OCI-LY3 (cell line): ENCODE measurements at regions not wholly inside any gene's neighbourhood (a gene's known extent, or its start where the extent isn't known, plus 50 kb on each side); places are given as distances from the start of the nearest gene placed in this dataset.
"Not testable (repeated sequence)": the region's sequence is repeated elsewhere in the genome, so short reads cannot be mapped to it uniquely, and the experiment has no call there.

ENCODE experiments used
- H2AFZ ChIP-seq: fragments of 200-600, 300-600 bp; shearing (Covaris generic); 2 replicates; pipeline ENCODE4 v1.6.0; 2014; ENCODE audit warnings: antibody characterized with exemption, low read depth, low read length
- H3K27ac ChIP-seq: fragments of 200-600, 300-600 bp; sonication (generic); 2 replicates; pipeline ENCODE4 v1.5.1; 2014; ENCODE audit warnings: mild to moderate bottlenecking, low read length, moderate library complexity, mixed read lengths
- H3K27me3 ChIP-seq: fragments of 200-600, 300-600 bp; sonication (generic); 2 replicates; pipeline ENCODE4 v1.6.1; 2014; ENCODE audit warnings: low read depth, low read length, mixed read lengths
- H3K36me3 ChIP-seq: fragments of 200-600, 300-600 bp; sonication (generic); replicated peaks from 2 replicates; pipeline ENCODE3; 2014; ENCODE audit warnings: low read depth, low read length, mixed read lengths
- H3K4me1 ChIP-seq: fragments of 300-600, 200-600 bp; sonication (generic); 2 replicates; pipeline ENCODE4 v1.6.1; 2014; ENCODE audit warnings: low read length, mixed read lengths
- H3K4me2 ChIP-seq: fragments of 200-600, 300-600 bp; sonication (generic); 2 replicates; pipeline ENCODE4 v1.6.1; 2014; ENCODE audit warnings: low read length, mixed read lengths
- H3K4me3 ChIP-seq: fragments of 300-600, 200-600 bp; sonication (generic); 2 replicates; pipeline ENCODE4 v1.5.1; 2014; ENCODE audit warnings: antibody characterized with exemption, mild to moderate bottlenecking, low read length, moderate library complexity
- H3K79me2 ChIP-seq: fragments of 300-600, 200-600 bp; shearing (Covaris generic); 2 replicates; pipeline ENCODE4 v1.6.1; 2014; ENCODE audit warnings: mild to moderate bottlenecking, low read length, mixed read lengths
- H3K9ac ChIP-seq: fragments of 300-600, 200-600 bp; shearing (Covaris generic); 2 replicates; pipeline ENCODE4 v1.6.0; 2014; ENCODE audit warnings: mild to moderate bottlenecking, low read length, moderate library complexity
- H3K9me3 ChIP-seq: fragments of 200-600, 300-600 bp; shearing (Covaris generic); 2 replicates; pipeline ENCODE4 v1.6.1; 2014; ENCODE audit warnings: low read length, mixed read lengths; ENCODE audit not compliant: insufficient read depth
- H4K20me1 ChIP-seq: fragments of 200-600, 300-600 bp; sonication (generic); 2 replicates; pipeline ENCODE4 v1.6.1; 2016; ENCODE audit warnings: low read length, mixed read lengths; ENCODE audit not compliant: insufficient read depth
- CTCF ChIP-seq: fragments of 200-600, 300-600 bp; sonication (generic); IDR thresholded peaks from 2 replicates; pipeline ENCODE4 v1.5.1; 2014; ENCODE audit warnings: antibody characterized with exemption, low read length, low read depth
- EZH2phosphoT487 ChIP-seq: fragments of 200-600 bp; shearing (Covaris generic); IDR thresholded peaks from 2 replicates; pipeline ENCODE4 v1.6.1; 2018; ENCODE audit warnings: antibody characterized with exemption, mixed run types, low read depth

- not testable (repeated sequence) for H2AFZ ChIP-seq, H3K9ac ChIP-seq, H3K27me3 ChIP-seq, H3K4me3 ChIP-seq, H3K4me2 ChIP-seq, H3K79me2 ChIP-seq, H4K20me1 ChIP-seq, H3K36me3 ChIP-seq, H3K9me3 ChIP-seq, H3K27ac ChIP-seq
- H3K4me1 ChIP-seq = peaks cover 13% of the 10 kb centered on the region
These were observed 890.1 kb upstream of the ADAMTS5 start for GRCh38 chr21:27856988-27857387.

DNA sequence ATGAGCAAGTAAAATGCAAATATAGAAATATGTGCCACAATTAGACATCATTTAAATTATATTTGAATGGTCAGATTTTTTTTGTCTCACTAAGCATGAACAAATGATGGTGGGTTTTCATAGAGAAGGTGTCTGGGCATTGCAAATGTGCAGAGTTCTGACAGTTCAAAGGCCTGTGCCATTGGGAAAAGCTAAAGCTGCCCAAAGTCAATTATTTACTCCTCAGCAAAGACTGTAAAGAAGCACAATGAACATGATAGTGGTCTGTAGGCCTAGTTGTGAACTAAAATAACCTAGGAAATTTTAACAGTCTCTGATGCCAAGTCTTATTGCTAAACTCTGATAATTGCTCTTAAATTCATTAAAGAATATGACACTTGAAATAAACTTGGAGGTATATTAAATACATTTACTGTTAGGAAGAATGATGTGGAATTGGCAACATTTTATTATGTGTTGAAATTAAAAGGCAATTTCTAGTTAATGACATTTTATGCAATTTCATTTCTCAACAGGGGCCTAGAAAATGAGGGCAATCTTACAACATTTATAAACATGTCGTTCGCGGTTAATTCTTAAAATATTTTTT, 874.3 kb upstream of the ADAMTS5 start:
- Histone ChIP-seq H3K4me3 (no peak overlapping the region), H3K4me2 (no peak overlapping the region), H3K27me3 (no peaks in the 10 kb centered on the region), H3K79me2 (no peaks in the 10 kb centered on the region), H3K9me3 (no peaks in the 10 kb centered on the region), H3K9ac (no peak overlapping the region), H3K4me1 (no peaks in the 10 kb centered on the region), H2AFZ (no peak overlapping the region), H4K20me1 (no peaks in the 10 kb centered on the region), H3K27ac (no peak overlapping the region), H3K36me3 (no peaks in the 10 kb centered on the region)
- no peak for TF ChIP-seq CTCF
- no peak for TF ChIP-seq EZH2phosphoT487

GRCh38 chr21:27840262-27840661, 873.4 kb upstream of the ADAMTS5 start:
- TF ChIP-seq EZH2phosphoT487 (no peak), CTCF (no peak)
- Histone ChIP-seq H3K4me3 (no peak overlapping the region), H3K4me2 (no peak overlapping the region), H3K9ac (no peak overlapping the region), H3K27me3 (no peaks in the 10 kb centered on the region), H3K4me1 (no peaks in the 10 kb centered on the region), H2AFZ (no peak overlapping the region), H3K79me2 (no peaks in the 10 kb centered on the region), H4K20me1 (no peaks in the 10 kb centered on the region), H3K27ac (no peak overlapping the region), H3K9me3 (no peaks in the 10 kb centered on the region), H3K36me3 (no peaks in the 10 kb centered on the region)

DNA sequence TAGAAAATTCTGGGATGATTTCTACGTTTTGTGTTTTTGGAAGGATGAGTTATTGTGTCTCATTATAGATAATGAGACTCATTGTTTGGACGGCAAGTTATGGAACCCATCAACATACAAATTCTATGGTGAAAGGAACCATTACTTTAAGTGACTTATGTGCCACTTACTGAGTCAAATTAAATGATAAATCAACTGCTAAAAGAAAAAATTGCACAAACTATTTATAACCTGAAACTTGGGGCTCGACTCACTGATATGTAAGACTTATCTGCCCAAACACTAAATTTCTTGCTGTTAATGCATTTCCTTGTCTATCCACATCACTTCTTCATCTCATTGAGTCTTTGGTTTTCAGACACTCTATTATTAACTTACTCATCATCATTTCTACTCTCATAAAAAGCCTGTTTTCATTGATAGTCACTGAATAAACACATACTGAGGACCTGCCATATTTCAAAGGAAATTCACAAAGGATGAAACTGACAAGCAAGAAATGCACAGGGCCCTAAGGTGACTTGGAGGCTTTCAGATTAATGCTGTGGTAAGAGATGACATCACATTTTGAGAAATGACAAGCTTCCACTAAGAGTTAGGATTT, 872.7 kb upstream of the ADAMTS5 start:
- TF ChIP-seq EZH2phosphoT487 = no peak
- TF ChIP-seq CTCF = no peak
- H4K20me1 ChIP-seq = no peaks in the 10 kb centered on the region
- H3K36me3 ChIP-seq = no peaks in the 10 kb centered on the region
- H3K79me2 ChIP-seq = no peaks in the 10 kb centered on the region
- no peak overlapping the region for H3K9ac ChIP-seq
- H3K4me2 ChIP-seq = no peak overlapping the region
- H3K27ac ChIP-seq = no peak overlapping the region
- no peak overlapping the region for H2AFZ ChIP-seq
- H3K27me3 ChIP-seq = no peaks in the 10 kb centered on the region
- H3K4me1 ChIP-seq = no peaks in the 10 kb centered on the region
- no peak overlapping the region for H3K4me3 ChIP-seq
- H3K9me3 ChIP-seq = no peaks in the 10 kb centered on the region
